Posterior vena cava (tissue), 2 donors: ENCODE measurements at regions not wholly inside any gene's neighbourhood (a gene's known extent, or its start where the extent isn't known, plus 50 kb on each side); places are given as distances from the start of the nearest gene placed in this dataset.

ENCODE experiments used
- DNase-seq: peaks from one replicate; pipeline ENCODE4 v3.0.0-alpha.2; 2020; ENCODE audit warnings: low spot score
- intact Hi-C, 2 donors: fragments of 100-400 bp; cut with DNase I; formaldehyde crosslinking; loops; one replicate each; pipeline versions ENCODE4 v1.14.1 to v1.14.2; 2022 to 2023
- donor health status: DM: yes; HTN: yes; CAD: no.
- donor health status: DM: yes; HTN: yes; CAD: no.

- no peak for DNase-seq
- intact Hi-C loops, result no loop called here
Measured at GRCh38 chr5:5077236-5077635, 62.9 kb upstream of the ADAMTS16 start.

DNA sequence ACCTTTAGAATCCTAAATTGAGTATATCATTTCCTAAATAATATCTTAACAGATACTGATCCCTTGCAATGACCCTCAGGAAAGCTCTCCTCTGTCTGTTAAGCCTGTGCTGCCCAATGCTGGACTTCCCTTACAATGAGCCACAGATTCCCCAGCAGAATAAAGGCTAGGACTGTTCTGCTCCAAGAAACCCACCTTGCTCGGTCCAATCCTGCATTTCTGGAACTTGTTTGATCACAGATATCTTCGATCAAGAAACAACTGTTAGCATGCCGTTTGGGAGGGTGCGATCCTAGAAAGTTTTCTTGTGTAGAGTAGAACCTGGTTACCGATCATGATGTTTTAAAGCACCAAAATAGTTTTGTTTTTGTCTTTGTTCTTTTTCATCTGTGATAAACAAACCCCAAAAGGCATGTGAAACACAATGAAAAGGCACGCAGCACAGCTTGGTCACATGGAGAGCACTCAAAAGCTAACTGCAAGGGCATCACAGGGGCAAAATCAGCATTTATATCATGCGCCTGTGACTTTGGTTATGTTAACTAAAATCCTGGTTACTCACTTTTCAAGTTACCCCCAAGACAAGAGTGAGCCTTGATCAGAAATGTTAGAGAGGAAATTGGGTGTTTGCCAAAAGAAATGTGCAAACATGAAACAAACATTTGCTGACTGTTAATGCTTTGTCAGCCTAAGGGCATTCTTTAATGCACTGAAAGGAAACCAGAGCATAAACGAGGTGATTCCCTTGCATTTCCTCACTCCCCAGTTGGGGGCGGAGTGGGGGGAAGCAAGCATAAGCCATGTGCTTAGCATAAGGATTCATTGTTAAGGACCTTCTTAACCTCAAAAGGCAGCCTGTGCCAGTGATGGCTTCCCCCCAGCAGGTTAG lies 61.9 kb upstream of the ADAMTS16 start:
- DNase-seq, result no peak
- intact Hi-C loops, result no loop called here

GRCh38 chr5:5079876-5080275 lies 60.3 kb upstream of the ADAMTS16 start:
- intact Hi-C loops, result no loop called here
- DNase-seq, result no peak

- intact Hi-C loops, result no loop called here
- DNase-seq, result no peak
Measured at GRCh38 chr5:5080790-5081189, 59.3 kb upstream of the ADAMTS16 start.

- DNase-seq, result no peak
- intact Hi-C loops, result no loop called here
Measured at GRCh38 chr5:5085381-5085780, 54.7 kb upstream of the ADAMTS16 start.

DNA sequence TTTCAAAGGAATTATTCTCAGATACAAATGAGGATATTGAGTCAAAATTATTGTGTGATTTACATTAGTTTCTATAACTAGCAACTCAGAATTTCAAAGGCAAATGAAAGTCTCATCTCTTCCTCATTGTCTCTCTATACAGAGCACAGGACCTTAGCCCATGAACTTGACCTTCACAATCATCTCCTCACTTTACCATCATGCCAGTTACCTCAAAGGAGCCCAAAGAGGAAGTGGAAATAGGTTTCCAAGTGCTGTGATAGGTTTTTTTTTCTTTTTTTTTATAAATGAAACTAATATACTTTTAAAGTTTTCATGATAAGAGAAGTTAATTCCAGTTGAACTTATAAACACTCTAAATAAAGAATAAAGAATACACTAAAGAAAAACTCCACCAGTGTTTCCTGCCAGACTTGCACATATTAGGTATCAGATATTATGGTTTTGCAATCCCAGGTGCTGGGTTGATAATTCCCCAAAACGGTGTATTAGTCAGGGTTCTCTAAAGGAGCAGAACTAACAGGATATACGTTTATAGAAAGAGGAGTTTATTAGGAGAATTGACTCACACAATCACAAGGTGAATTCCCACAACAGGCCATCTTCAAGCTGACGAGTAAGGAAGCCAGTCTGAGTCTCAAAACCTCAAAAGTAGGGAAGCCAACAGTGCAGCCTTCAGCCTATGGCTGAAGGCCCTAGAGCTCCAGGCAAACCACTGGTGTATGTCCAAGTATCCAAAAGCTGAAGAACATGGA lies 50.1 kb upstream of the ADAMTS16 start:
- DNase-seq, result no peak
- intact Hi-C loops, result no loop called here
